Stimulated activated CD4-positive, alpha-beta T cell treated with anti-CD3 and anti-CD28 coated beads, Interleukin-2, amount 100 ng/mL, for 48 hours (primary cell): ENCODE measurements at regions not wholly inside any gene's neighbourhood (a gene's known extent, or its start where the extent isn't known, plus 50 kb on each side); places are given as distances from the start of the nearest gene placed in this dataset.

Experiments used
- DNase-seq, 2 donors: peaks; one replicate each; pipeline ENCODE4 v3.0.0-alpha.2; 2020

DNA sequence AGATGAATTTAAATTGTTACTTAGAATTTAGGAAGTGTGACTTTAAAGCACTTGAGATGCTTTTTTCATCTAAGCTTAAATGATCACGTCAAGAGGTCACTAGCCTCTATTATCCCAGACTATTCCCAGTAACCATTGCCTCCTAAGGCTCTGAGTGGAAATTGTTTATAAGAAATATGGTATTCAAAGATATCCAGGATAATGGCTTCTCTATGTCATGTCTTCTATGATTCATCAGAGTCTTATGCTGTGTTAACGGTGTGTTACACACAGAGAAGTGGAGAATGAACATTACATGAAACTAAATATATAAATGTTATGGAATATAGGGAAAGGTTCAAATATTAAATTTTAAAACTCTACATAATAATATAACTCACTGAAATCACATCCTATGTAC lies 79.8 kb upstream of the NBEA start:
- DNase-seq: no peak

DNA sequence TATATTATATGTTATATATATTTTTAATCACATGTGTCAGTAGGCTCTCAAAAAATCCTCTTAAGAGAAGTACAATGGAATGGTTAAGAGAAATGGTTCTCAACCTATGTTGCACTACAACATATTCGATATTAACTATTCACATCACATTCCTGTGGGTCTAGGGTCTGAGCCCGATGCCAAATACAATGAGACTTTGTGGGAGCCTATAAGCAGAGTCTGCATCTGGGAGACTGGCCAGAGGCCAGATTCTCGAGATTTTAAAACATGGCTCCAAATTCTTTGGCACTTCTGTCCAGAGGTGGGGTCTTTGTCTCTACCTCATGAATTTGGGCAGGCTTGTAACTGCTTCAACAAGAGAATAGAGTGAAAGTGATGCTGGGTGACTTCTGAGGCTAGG lies 79.4 kb upstream of the NBEA start:
- DNase-seq: no peak

- no peak for DNase-seq
These were observed 78.5 kb upstream of the NBEA start for GRCh38 chr13:34863360-34864135.

GRCh38 chr13:34864671-34865070 lies 77.4 kb upstream of the NBEA start:
- no peak for DNase-seq

DNA sequence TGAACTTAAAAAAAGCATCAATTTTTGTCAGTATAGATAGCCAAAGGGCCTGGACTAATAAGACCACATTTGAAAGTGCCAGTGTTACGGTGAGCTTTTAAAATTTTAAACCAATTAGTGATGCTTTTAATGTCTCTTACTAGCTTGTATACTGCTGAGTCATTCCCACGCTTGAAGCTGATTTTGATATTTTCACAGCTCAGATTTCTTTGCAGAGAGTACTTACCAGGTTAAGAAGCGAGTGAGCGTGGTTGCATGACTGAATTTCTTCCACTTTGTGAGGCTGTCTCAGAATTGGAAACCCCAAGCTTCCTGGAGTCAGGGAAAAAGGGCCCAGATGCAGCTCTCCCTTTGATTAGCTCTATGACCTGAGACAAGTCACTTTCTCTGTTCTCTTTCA lies 74.5 kb upstream of the NBEA start:
- no peak for DNase-seq

DNA sequence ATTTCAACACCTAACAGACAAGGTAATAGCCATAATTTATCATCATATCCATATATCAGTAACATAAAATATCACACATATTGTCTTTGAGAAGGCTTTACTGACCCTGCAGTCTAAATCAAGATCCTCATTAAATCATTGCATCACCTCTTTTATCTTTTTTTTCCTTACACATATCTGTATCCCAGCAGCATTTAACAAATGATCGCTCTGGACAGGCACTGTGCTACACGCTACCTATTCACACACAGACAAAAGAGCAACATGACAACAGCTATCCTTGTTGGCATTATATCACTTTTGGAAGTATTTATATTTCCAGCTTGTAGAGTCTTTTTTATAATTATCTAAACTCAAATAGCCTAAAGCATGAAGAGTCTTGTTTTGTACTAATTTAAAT lies 73.3 kb upstream of the NBEA start:
- DNase-seq: no peak

GRCh38 chr13:34869696-34870095 lies 72.4 kb upstream of the NBEA start:
- DNase-seq: no peak

- no peak for DNase-seq
These were observed 63.7 kb upstream of the NBEA start for GRCh38 chr13:34878329-34878728.

GRCh38 chr13:34879851-34880250 lies 62.2 kb upstream of the NBEA start:
- DNase-seq: no peak

DNA sequence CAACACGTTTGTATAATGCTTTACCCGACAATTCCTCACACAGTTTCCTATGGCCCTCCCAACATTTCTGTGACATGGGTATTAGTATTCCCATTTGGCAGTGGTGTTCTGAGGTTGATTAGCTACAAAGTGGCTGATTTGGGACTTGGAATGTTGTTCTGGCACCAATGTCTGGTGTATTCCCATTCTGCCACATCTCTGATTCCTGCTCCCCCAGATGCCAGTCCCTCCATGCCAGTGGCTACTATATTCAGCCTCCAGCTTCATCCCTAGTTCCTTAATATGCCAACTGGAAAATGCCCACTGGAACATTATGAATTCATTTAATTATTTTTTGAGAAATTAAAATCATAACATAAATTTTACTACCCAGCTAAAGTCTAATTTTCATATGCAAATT lies 60.6 kb upstream of the NBEA start:
- DNase-seq: no peak

DNA sequence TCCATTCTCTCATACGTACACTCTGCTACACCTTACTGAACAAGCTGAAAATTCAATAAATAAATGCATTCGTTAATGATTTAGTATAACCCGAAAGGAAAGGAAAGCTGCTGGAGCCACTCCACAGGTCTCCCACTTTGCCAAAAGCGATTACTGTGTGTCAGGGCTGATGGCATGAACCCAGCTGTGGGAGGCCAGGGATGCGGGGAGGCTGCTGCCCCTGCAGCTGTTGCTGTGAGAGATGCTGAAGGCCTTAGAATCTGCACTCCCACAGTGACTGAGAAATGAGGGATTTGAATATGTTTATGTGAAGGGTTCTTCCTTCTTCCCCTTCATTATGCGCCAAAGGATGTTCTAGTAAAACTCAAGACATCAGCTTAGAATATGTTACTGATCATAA lies 58.7 kb upstream of the NBEA start:
- DNase-seq: no peak

- DNase-seq: no peak
These were observed 57.7 kb upstream of the NBEA start for GRCh38 chr13:34884366-34884765.

DNA sequence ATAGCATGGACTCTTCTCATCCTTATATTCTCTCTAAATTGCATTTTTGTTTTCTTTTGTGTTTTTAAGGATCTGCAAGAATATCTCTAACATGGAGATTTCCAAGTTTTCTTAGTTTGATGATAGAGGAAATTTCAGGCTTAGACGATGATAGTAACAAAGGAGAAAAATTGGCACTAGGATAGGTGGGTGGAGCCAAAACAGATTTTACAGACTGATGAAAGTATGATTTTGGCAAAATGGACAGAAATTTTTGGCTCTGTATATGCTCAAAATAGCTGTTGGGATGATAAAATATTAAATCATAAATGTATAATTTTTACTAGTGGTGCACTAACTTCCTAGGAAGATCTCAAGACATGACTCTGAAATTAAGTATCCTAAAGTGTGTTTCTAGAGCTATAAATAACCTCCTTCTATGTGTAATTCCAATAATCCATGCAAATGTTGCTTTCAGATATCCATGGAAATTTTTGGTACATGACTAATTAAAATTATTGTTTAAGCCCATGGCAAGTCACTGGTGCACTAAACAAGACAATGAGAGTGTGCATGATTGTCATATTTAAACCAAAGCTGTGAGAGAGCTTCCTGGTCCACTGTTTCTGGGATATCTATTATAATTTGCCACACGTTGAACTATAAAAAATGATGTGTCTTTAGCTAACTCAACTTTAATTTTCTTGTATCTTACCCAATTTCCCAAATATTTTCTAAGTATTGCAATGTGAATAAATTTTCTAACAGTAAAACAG lies 55.8 kb upstream of the NBEA start:
- DNase-seq: no peak

DNA sequence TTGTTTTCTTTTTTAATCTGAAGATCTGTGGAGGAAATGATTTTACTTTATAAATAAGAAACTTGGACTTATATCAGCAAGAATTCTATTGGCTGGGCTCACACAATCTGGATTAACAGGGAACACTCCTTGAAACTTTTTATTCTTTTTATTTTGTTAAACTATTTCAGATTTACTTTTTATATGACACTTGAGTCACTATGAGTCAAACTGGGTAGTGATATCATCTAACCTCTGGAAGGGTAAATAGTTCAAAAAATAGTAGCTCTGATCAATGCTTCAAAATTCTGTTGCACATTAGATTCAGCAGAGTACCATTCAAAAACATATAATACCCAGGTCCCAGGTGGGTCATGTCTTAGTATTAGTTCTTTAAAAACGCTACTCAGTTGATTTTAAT lies 55.1 kb upstream of the NBEA start:
- DNase-seq: no peak
